Occipital lobe (tissue), 1 donor: ENCODE measurements at regions not wholly inside any gene's neighbourhood (a gene's known extent, or its start where the extent isn't known, plus 50 kb on each side); places are given as distances from the start of the nearest gene placed in this dataset.
"Not testable (repeated sequence)": the region's sequence is repeated elsewhere in the genome, so short reads cannot be mapped to it uniquely, and the experiment has no call there.

Experiments used
- DNase-seq: peaks from one replicate; lab custom pipeline; 2025; lab: John Stamatoyannopoulos, UW

DNA sequence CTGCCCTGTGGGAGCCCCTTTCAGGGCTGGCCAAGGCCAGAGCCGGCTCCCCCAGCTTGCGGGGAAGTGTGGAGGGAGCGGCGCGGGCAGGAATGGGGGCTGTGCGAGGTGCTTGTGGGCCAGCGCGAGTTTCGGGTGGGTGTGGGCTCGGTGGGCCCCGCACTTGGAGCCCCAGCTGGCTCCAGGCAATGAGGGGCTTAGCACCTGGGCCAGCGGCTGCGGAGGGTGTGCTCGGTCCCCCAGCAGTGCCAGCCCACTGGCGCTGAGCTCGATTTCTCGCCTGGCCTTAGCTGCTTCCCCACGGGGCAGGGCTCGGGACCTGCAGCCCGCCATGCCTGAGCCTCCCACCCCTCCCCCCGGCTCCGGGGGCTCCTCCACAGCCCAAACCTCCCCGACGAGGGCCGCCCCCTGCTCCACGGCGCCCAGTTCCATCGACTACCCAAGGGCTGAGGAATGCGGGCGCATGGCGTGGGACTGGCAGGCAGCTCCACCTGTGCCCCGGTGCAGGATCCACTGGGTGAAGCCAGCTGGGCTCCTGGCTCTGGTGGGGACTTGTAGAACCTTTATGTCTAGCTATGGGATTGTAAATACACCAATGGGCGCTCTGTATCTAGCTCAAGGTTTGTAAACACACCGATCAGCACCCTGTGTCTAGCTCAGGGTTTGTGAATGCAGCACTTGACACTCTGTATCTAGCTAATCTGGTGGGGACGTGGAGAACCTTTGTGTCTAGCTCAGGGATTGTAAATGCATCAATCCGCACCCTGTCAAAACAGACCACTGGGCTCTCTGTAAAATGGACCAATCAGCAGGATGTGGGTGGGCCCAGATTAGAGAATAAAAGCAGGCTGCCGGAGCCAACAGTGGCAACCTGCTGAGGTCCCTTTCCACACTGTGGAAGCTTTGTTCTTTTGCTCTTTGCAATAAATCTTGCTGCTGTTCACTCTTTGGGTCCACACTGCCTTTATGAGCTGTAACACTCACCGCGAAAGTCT is 1379.1 kb downstream of the RAPGEF2 start:
- not testable (repeated sequence) for DNase-seq

DNA sequence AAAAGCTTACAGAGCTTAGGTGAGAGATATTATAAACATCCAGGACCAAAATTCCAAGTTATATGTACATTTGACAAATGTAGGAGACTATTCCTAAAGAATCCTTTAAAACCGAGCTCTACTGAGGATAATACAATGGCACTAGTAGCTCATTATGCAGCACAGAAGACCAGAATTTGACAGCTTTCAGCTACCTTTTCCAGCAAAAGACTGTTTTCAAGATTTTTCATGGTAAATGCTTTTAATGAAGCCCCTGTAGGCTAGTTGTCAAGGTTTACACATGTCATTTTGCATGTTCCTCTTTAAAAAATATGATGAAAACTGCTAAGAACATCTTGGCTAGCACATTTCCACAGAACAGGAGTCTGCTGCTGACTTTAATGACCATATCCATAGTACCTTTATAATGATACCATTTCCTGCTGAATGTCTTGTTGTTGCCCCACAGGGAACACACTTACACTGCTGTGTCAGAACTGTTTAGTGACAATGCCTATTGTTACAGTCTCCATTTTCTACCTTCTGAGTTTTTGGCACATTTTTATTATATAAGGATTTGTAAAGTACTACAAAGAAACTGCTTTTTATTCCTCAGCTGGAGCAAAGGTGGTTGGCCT is 1382.3 kb downstream of the RAPGEF2 start:
- DNase-seq = no peak

DNA sequence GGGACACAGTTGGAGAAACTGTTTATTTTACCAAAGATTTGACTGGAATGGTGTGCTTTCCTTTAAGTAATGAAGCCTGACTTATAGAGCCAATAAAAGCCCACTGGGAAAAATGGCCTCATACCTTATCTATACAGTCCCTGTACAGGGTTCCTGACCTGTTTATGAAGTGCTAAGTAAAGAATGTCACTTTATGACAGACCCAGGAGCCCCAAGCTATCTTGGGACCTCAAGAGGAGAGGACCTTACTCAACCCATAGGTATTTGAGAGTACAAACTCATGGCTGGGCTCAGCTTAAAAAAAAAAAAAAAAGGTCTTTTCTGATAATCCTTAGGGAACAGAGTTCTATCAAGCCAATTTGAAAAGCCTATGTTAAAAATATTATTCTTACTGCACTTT is 1389.3 kb downstream of the RAPGEF2 start:
- no peak for DNase-seq

DNA sequence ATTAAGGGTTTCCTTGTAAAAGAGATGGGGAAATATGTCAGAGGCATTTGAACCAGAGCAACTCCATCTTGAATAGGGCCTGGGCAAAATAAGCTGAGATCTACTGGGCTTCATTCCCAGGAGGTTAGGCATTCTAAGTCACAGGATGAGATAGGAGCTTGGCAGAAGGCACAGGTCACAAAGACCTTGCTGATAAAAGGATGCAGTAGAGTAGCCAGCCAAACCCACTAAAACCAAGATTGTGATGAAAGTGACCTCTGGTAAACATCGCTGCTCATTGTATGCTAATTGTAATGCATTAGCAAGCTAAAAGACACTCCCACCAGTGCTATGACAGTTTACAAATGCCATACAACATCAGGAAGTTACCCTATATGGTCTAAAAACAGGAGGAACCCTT is 1390.3 kb downstream of the RAPGEF2 start:
- no peak for DNase-seq

DNA sequence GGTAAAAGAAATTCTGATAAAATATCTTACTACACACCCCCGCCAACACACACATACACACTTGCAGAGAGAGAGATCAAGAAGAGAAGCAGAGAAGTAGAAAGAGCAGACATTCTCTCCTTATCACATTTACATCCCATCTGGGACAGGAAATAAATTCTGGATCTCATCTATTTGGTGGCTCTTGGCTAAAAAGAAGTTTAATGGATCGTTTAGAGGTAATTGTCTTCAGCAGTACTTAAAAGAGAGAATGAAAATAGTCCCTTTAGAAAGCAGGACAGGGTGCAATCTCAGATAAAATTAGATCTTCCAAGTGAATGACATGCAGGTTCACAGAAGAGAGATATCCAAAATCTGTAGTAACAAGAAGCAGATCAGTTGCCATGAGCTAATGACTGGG is 1392.5 kb downstream of the RAPGEF2 start:
- no peak for DNase-seq

DNA sequence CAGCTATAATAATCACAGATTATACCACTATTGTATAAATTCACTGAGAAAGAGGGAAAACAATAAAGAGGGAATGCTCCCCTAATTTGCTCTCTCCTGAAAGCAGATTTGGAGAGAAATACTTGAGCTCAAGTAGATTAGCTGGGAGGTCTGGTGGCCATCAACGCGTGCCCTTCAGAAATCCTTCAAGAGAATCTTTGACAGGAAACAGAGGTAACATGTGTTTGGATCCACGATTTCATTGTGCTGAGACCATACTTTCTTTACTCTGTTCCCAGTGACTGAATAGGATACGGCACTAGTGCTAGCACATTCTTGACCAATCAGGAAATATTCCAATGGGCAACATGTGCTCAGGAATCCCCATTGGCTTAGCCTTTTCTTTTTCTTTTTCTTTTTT is 1395.3 kb downstream of the RAPGEF2 start:
- DNase-seq = no peak

DNA sequence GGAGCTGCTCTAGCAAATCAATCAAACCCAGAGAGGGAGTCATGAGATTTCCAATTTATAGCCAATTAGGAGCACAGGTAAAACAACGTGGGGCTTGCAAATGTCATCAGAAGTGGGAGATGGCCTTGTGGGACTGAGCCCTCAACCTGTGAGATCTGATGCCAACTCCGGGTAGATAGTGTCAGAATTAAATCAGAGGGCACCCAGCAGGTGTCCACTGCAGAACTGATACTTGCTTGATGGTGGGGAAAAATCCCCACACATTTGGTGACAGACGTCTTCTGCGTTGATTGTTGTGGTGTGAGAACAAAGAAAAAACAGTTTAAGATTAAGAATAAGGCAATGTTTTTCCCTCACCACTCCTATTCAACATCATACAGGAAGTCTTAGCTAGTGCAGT is 1402.8 kb downstream of the RAPGEF2 start:
- no peak for DNase-seq

DNA sequence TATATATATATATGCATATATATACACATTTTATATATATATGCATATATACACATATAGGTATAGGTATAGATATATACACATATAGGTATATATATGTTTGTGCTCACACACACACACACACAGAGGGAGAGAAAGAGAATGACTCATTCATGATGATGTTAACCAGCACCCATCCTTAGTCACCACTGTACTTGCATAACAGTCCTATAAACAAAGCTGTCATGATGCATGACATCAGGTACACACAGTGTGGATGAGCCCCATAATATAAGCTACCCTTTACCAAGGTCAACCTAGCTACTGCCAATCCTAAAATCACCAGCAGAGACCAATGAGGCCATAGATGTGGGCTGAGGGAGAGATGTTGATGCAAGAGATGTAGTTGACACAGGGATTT is 1408.0 kb downstream of the RAPGEF2 start:
- no peak for DNase-seq

DNA sequence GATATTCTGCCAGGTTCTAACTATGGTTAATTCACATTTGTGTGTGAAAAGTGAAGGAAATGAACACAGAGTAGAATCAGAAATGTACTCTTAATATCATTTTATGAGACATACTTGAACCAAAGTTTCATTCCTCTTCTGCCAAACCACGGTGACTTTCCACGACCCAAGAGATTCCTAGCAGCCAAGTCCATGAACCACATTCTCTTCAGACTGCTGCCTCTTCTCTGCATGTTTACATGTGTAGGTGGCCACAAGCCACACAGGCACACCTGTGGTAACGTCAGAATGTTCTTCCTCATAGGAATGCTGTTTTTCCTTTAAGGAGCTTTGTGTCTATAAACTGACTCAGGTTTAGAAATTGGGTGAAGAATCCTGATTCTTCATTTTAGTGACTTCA is 1411.2 kb downstream of the RAPGEF2 start:
- no peak for DNase-seq

DNA sequence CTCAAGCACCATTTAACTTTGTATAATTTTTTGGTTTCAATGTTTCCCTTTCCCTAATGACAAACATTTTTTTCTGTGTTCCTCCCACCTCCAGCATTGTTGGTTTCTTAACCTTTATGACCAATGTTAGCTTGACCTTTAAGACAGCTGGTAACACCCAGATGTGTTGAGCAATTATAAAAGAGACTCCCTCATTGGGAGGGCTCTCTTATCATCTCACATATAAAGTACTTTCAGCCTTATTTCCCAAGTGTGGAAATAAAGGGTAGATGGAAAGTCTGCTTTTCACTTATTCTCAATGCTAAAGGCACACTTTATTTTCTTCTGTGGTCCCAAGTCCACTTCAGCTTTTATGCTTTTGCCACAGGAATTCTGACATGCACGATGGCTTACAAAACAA is 1420.4 kb downstream of the RAPGEF2 start:
- no peak for DNase-seq

DNA sequence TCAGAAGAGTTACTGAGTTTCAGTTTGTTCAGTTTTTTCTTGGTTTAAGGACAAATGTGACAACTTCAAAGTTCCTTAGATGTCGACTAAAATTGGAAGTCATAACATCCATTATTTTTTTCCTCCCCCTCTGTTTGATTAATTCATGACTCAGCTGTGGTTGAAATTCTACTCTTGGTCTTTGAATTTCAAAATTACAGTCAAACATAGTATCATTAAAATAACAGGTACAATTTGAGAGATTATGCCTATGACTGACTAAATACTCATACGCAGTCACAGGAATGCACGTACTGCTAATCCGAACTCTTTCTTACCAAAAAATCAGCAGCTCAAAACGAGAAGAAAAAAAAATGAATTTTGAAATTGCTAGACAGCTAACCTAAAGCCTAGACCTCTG is 1434.8 kb downstream of the RAPGEF2 start:
- DNase-seq = no peak

DNA sequence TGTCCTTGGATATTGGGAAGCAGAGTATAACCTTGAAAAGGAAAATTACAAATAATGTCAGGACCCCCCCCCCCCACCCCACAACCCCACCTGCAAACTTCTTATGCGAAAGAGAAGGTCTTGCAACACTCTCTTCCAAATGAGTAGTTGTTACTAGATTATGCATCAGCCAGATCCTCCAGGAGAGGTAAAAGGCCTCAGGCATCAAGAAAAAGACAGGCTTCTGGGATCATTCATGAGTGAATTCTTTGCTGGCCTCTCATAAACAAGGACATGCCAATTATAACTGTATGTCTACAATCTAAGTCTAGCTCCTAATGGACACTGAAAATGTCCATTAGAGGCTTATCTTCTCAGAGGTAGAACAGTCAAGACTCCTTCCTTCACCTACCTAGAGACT is 1443.3 kb downstream of the RAPGEF2 start:
- no peak for DNase-seq

DNA sequence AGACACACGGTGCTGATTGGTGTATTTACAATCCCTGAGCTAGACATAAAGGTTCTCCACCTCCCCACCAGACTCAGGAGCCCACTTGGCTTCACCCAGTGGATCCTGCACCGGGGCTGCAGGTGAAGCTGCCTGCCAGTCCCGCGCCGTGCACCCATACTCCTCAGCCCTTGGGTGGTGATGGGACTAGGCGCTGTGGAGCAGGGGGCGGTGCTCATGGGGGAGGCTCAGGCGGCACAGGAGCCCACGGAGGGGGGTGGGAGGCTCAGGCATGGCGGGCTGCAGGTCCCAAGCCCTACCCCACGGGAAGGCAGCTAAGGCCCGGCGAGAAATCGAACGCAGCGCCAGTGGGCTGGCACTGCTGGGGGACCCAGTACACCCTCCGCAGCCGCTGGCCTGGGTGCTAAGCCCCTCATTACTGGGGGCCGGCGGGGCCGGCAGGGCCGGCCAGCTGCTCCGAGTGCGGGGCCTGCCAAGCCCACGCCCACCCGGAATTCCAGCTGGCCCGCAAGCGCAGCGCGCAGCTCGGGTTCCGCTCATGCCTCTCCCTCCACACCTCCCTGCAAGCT is 1447.2 kb downstream of the RAPGEF2 start:
- not testable (repeated sequence) for DNase-seq

DNA sequence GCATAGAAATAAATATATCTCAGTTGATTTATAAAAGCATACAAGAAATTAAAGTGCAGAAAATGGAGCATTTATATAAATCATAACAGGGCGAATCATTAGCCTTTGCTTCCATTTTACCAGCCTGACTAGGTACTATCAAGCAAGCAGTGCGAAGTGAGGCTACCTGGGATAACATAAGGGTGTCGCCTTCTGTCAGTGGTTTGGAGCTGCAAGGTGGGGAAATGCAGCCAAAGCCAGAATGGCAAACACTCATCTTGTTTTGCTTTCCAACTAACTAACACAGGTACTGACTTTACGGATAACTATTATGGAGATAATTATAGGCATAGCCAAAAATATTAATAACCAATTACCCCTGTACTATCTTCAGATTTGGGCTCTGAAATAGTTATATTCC is 1459.8 kb downstream of the RAPGEF2 start:
- DNase-seq = no peak

DNA sequence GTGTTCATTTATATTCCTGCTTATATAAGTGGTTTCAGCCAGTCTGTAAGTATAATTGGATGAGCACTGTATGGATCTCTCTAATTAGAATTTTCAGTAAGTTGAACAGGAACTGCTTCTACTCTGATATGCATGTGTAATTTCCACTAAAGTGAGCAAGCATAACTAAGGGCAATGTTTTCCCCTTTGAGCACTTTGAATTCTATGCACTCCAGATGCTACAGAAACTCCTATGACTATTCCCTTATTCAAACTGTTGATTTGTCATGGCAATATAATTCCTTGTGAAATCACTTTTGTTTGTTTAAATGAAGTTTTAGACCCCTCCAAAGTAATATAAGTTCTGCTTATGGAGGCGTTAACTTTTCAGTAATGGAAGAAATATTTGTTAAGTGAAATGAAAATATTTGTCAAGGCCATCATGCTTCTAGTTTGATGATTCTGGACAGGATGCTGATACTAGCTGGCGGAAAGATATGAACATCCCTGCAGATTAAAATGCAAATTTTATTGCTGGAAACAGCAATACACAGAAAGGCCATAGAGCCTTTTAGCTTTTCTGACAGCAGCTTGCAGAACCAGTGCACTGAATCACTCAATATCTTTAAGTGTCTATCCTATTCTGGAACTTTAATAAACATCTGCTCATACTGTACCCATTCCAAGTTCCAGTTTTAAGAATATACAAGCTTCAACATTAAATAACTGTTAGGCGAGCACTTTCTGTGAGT is 1460.8 kb downstream of the RAPGEF2 start:
- DNase-seq = no peak

DNA sequence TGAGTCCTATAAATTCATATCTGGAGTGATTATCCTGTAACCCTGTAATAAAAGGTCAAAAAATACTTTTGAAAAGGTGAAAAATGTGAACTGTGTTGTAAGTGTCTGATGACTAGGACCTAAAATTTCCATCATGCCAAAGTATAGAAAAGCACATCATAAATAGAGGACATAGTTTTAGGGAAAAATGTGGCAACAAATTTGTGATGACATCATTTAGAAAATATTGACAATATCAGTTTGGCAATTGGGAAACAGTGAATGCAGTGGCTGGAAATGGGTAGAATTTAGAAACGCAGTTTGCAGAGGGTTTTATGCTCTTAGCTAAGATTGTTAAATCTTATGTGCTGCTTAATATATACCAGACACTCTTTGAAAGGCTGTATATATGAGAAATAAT is 1464.8 kb downstream of the RAPGEF2 start:
- DNase-seq = no peak

DNA sequence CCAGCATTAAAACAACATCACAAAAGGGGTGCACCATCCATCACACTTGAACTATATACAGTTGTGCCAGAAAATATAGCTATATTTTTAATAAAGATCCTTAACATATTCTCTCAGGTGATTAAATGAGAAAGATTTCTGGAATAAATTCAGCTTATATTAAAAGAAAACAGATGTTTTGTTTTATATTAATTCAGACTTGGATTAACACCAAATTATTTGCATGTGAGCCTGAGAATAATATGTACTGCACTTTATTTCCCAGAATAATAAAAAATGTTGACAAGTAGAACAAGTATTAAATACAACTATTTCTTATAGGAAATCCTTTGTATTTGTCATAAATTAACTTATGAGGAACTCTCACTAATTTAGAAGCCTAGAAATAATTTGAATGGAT is 1467.4 kb downstream of the RAPGEF2 start:
- no peak for DNase-seq

DNA sequence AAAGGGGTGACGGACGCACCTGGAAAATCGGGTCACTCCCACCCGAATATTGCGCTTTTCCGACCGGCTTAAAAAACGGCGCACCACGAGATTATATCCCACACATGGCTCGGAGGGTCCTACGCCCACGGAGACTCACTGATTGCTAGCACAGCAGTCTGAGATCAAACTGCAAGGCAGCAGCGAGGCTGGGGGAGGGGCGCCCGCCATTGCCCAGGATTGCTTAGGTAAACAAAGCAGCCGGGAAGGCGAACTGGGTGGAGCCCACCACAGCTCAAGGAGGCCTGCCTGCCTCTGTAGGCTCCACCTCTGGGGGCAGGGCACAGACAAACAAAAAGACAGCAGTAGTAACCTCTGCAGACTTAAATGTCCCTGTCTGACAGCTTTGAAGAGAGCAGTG is 1471.4 kb downstream of the RAPGEF2 start:
- DNase-seq = not testable (repeated sequence)

DNA sequence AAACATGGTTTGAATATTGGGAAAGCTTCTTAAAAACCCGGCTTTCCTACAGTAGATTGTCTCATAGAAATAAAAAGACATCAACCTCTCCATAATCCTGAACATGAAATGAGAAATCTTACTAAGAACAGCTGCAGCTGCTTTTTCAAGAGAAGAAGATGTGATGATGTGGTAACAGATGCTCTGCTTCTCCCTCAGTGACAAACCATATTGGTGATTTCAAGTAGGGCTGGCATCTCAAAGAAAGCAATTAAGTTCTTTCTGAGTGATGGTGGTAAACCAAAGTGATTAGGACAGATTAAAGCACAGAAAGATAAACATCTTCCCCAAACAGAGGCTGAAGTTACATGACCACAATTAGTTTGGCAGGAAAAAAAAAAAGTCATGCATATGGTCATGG is 1477.7 kb downstream of the RAPGEF2 start:
- no peak for DNase-seq

DNA sequence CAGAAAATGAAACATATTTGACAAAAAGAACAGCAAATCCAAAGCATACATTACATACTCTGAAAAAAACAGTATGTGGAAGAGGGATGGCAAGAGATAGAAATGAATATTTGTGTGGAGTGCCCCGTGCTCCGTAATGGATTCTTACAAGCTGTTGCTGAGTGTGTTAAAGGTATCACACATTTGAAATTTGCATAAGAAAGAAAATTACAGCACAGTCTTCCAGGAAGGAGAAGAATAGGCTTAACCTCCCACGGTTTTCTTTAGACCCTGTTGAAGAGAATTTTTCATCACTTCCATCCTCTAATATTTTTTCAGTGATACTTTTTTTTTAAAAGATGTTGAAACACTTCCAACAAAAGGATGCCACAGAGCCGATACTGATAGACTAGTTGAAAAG is 1489.4 kb downstream of the RAPGEF2 start:
- DNase-seq = no peak

DNA sequence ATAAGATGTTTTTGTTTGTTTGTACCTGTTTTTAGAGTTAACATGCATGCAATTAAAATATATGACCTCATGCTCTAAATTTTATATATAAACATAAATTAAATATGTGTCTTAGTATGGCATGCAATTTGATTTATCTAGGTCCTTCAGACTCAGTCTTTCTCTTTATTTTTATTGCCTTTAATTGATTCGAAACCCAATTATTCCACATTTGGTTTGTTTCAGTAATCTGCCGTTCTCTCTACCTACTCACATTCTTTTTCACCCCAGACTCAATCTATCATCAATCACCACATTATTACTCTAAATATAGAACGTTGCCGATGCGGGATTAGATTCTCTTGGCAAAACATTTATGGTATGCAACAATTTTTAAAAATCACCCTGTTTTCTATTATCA is 1492.8 kb downstream of the RAPGEF2 start:
- DNase-seq = no peak

DNA sequence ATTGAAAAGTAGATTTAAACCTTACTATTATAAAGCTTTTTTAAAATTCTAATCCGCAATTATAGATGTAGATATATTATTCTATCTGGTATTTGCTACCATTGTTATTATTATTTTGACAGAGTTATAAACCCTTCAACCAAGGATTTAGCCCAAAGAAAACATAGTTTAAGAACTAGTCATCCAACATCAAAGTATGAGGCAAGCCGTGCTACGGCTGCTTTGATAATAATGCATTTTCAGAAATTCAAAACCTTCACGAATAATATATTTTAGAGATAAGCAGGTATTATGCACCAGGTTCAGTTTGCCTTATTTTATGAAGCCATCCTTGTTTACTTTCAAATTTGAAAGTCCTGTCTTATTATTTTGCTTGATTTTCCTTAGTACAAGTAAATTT is 1501.7 kb downstream of the RAPGEF2 start:
- DNase-seq = no peak
